ENCODE measurements at regions not wholly inside any gene's neighbourhood (a gene's known extent, or its start where the extent isn't known, plus 50 kb on each side); places are given as distances from the start of the nearest gene placed in this dataset.

DNA sequence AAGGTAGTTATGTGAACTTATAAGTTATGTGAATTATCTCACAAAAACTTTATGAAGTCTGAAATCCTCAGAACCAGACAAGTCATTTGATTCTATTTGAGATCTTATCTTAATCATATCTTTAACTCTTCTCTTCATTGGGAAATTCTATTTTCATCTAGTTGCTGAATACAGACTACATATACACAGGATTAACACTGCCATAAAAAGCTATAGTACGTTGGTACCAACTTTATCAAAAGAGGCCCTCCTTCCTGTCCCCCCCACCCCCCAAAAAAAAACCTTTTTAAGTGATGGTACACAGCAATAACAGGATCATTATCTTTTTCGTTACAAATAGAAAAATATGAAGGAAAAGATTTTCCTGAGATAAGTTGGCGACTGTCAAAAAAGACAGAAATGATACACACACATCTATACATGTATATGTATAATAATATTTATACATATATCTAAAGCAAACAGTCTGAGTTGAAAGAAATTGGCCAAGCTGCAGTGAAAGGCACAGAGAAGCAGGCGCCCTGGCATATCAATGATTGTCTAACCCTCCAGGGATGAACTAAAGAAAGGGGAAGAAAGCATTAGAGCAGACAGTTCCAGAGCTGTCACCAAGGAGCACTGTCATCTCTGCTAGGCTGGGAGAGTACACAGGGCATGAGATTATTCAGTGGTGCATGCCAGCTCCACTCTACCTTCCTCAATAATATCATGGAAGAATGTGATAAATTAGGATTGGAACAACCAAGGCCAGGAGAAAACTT, 116.7 kb downstream of the KLF12 start:
- no peak overlapping the region for H3K4me3 ChIP-seq (ENCODE audit: control insufficient read depth, low read depth, low read length)
- DNase-seq (ENCODE audit: low read depth), result no peak
- TF ChIP-seq, protein P1, sequence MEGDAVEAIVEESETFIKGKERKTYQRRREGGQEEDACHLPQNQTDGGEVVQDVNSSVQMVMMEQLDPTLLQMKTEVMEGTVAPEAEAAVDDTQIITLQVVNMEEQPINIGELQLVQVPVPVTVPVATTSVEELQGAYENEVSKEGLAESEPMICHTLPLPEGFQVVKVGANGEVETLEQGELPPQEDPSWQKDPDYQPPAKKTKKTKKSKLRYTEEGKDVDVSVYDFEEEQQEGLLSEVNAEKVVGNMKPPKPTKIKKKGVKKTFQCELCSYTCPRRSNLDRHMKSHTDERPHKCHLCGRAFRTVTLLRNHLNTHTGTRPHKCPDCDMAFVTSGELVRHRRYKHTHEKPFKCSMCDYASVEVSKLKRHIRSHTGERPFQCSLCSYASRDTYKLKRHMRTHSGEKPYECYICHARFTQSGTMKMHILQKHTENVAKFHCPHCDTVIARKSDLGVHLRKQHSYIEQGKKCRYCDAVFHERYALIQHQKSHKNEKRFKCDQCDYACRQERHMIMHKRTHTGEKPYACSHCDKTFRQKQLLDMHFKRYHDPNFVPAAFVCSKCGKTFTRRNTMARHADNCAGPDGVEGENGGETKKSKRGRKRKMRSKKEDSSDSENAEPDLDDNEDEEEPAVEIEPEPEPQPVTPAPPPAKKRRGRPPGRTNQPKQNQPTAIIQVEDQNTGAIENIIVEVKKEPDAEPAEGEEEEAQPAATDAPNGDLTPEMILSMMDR (IDR thresholded peaks at IDR 0.05; ENCODE audit: control insufficient read depth, insufficient read depth, low read depth, low read length, missing control alignments), result no peak

- no peak for DNase-seq (ENCODE audit: low read depth)
- TF ChIP-seq, protein P1 (IDR thresholded peaks at IDR 0.05; ENCODE audit: control insufficient read depth, insufficient read depth, low read depth, low read length, missing control alignments), result no peak
- H3K4me3 ChIP-seq (ENCODE audit: control insufficient read depth, low read depth, low read length), result no peak overlapping the region
Measured at GRCh38 chr13:74015137-74015536, 119.1 kb downstream of the KLF12 start.

GRCh38 chr13:74009100-74009668, 125.0 kb downstream of the KLF12 start:
- no peak for DNase-seq (ENCODE audit: low read depth)
- TF ChIP-seq, protein P1 (IDR thresholded peaks at IDR 0.05; ENCODE audit: control insufficient read depth, insufficient read depth, low read depth, low read length, missing control alignments), result no peak
- no peak overlapping the region for H3K4me3 ChIP-seq (ENCODE audit: control insufficient read depth, low read depth, low read length)

DNA sequence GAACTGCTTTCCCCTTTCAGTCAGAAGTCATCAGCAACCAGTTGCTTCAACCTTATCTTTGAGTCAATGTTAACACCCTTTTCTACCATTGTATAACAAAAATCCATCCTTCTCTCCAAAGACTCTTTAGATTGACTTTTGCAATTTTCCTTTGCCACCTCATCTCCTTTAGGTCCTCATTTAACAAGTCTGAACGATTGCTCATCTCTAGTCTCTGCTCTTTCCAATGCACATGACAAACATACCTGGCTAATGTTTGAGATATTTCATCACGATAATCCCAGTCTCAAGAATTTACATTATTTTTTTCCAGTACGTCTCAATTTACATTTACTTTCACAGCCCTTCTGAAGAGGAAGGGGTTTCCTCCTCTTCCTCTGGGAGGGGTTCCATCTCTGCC, 127.5 kb downstream of the KLF12 start:
- no peak overlapping the region for H3K4me3 ChIP-seq (ENCODE audit: control insufficient read depth, low read depth, low read length)
- TF ChIP-seq, protein P1 (IDR thresholded peaks at IDR 0.05; ENCODE audit: control insufficient read depth, insufficient read depth, low read depth, low read length, missing control alignments), result no peak
- DNase-seq (ENCODE audit: low read depth), result no peak

DNA sequence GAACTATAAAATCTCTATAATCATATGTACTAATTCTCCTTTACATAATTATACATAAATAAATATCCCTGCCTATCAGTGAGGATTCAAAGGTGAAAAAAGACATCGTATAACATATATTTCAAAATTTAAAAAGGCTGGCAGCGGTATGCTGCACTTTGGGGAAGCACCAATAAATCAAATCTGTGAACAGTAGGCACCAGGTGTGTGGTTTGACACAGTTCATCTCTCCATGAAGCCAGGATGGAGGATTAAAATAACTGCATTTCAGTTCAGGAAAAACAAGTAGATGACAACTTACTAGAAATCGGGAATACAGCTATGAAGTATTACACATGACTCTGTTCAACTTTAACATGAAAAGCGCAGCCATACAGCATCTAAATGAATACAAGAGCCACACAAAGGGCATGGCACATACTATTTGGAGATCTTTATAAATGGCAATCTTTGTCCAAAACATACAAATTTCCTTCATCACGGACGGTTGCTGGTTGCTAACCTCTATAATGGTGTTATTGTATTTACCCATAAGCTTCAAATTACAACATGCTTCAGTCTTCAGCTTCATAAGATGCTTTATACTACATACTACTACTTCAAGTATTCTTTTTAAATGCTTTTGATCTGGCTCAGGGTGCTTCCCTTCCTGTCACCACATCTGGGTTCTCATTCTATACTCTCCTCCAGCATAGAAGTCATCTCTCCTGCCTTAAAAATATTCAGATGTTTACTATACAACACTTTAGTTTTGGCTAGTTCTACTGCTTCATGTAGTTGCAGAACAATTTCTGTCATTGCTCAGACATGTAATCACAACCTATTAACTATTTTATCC, 128.7 kb downstream of the KLF12 start:
- no peak for DNase-seq (ENCODE audit: low read depth)
- TF ChIP-seq, protein P1 (IDR thresholded peaks at IDR 0.05; ENCODE audit: control insufficient read depth, insufficient read depth, low read depth, low read length, missing control alignments), result no peak
- no peak overlapping the region for H3K4me3 ChIP-seq (ENCODE audit: control insufficient read depth, low read depth, low read length)

- no peak for DNase-seq (ENCODE audit: low read depth)
Measured at GRCh38 chr13:74004109-74004508, 130.1 kb downstream of the KLF12 start.

More at GRCh38 chr13:74004109-74004508, 130.1 kb downstream of the KLF12 start:
- H3K4me3 ChIP-seq (ENCODE audit: control insufficient read depth, low read depth, low read length), result no peak overlapping the region
- TF ChIP-seq, protein P1 (IDR thresholded peaks at IDR 0.05; ENCODE audit: control insufficient read depth, insufficient read depth, low read depth, low read length, missing control alignments), result no peak
